Spleen (tissue), 11 donors: ENCODE measurements at regions not wholly inside any gene's neighbourhood (a gene's known extent, or its start where the extent isn't known, plus 50 kb on each side); places are given as distances from the start of the nearest gene placed in this dataset.

Experiments used
- DNase-seq: peaks from one replicate; pipeline ENCODE4 v3.0.0-alpha.2; 2020
- H3K27ac ChIP-seq, 8 donors: fragments of 200-600 bp; sonication (generic) in 7 of 8; 1 replicate in 4 of 8; 2 replicates in 4 of 8; pipeline versions ENCODE4 v1.5.0 to v1.8.0; 2016 to 2021; ENCODE audit warnings: inconsistent platforms in 4 of 8, mild to moderate bottlenecking in 4 of 8, moderate library complexity in 1 of 8
- H3K27me3 ChIP-seq, 7 donors: fragments of 200-600 bp; sonication (generic) in 6 of 7; replicated peaks in 1 of 7; 1 replicate in 4 of 7; 2 replicates in 3 of 7; pipeline versions ENCODE4 v1.5.0 to v1.8.0; 2016 to 2021; ENCODE audit warnings: inconsistent platforms in 3 of 7, mild to moderate bottlenecking in 1 of 7
- H3K36me3 ChIP-seq, 6 donors: fragments of 200-600 bp; sonication (generic) in 5 of 6; 1 replicate in 4 of 6; 2 replicates in 2 of 6; pipeline versions ENCODE4 v1.5.0 to v1.8.0; 2016 to 2021; ENCODE audit warnings: inconsistent platforms in 2 of 6
- H3K4me1 ChIP-seq, 6 donors: fragments of 200-600 bp; sonication (generic) in 5 of 6; 1 replicate in 3 of 6; 2 replicates in 3 of 6; pipeline versions ENCODE4 v1.5.0 to v1.8.0; 2016 to 2021; ENCODE audit warnings: inconsistent platforms in 3 of 6
- H3K4me3 ChIP-seq, 8 donors: fragments of 200-600 bp; sonication (generic) in 7 of 8; 1 replicate in 4 of 8; 2 replicates in 4 of 8; pipeline versions ENCODE4 v1.5.0 to v1.8.0; 2016 to 2021; ENCODE audit warnings: inconsistent platforms in 4 of 8, mild to moderate bottlenecking in 4 of 8, moderate library complexity in 2 of 8
- H3K9me3 ChIP-seq, 8 donors: fragments of 200-600 bp; sonication (generic) in 7 of 8; 1 replicate in 4 of 8; 2 replicates in 4 of 8; pipeline versions ENCODE4 v1.5.0 to v1.8.0; 2016 to 2021; ENCODE audit warnings: inconsistent platforms in 4 of 8
- CTCF ChIP-seq, 11 experiments: fragments of 200-600 bp in 7 of 11; fragments of 450-650 bp in 4 of 11; sonication (generic) in 4 of 11; IDR thresholded peaks in 8 of 11; conservative IDR thresholded peaks in 3 of 11; 1 replicate in 7 of 11; 2 replicates in 4 of 11; pipeline versions ENCODE4 v1.4.0 to v1.8.0; 2016 to 2021; ENCODE audit warnings: antibody characterized with exemption in 11 of 11, inconsistent platforms in 4 of 11, mild to moderate bottlenecking in 1 of 11
- POLR2A ChIP-seq, 3 donors: fragments of 450-650 bp; IDR thresholded peaks; one replicate each; pipeline ENCODE4 v1.5.1; 2017; ENCODE audit warnings: antibody characterized with exemption in 3 of 3, mild to moderate bottlenecking in 1 of 3
- POLR2AphosphoS5 ChIP-seq, 3 donors: sonication (generic); formaldehyde crosslinking; IDR thresholded peaks; one replicate each; pipeline ENCODE4 v1.5.1; 2017; ENCODE audit warnings: antibody characterized with exemption in 3 of 3
- WGBS, 5 donors: extraction: QIAGEN DNeasy Blood & Tissue Kit in 3 of 5; methylation state at CpG; one replicate each; pipeline versions ENCODE4 v1.1.5 to v1.1.7; 2013 to 2018; 5-methylcytosine and 5-hydroxymethylcytosine counted together
- intact Hi-C: fragments of 100-400 bp; cut with DNase I; formaldehyde crosslinking; loops from one replicate; pipeline ENCODE4 v1.15.0; 2023; ENCODE audit warnings: low total_unique reads
- donor health status: healthy with polysubstance abuse.
- donor health status: DM: no; HTN: no; CAD: no; lungs with moderate emphysema.
- donor health status: DM: no; HTN: no; CAD: no.
- donor health status: Bipolar disorder and iron deficiency.
- donor health status: healthy.
- donor health status: DM: no; HTN: no; CAD: no.
- donor health status: DM: yes; HTN: yes; CAD: no.

- Histone ChIP-seq H3K36me3 (no peaks in the 10 kb centered on the region), H3K4me1 (no peaks in the 10 kb centered on the region), H3K27me3 (no peaks in the 10 kb centered on the region), H3K4me3 (no peak overlapping the region), H3K27ac (no peak overlapping the region), H3K9me3 (no peaks in the 10 kb centered on the region)
- TF ChIP-seq POLR2A (IDR thresholded peaks at IDR 0.05) (no peak), CTCF (IDR thresholded peaks at IDR 0.05 in 8 of 11, conservative IDR thresholded peaks at IDR 0.05 in 3 of 11) (no peak), POLR2AphosphoS5 (IDR thresholded peaks at IDR 0.05) (no peak)
- WGBS, 5 donors: 93 to 99% (median 98%) methylated on average over 2 of the region's 2 CpGs
- intact Hi-C loops: no loop called here
- DNase-seq: no peak
Measured at GRCh38 chr6:145020114-145020513, 715.2 kb downstream of the EPM2A start.

GRCh38 chr6:145020543-145020942 lies 714.8 kb downstream of the EPM2A start:
- 87 to 100% (median 97%) methylated on average over 1 of the region's 1 CpG for WGBS, 5 donors
- Histone ChIP-seq H3K27me3 (no peaks in the 10 kb centered on the region), H3K27ac (no peak overlapping the region), H3K9me3 (no peaks in the 10 kb centered on the region), H3K36me3 (no peaks in the 10 kb centered on the region), H3K4me3 (no peak overlapping the region), H3K4me1 (no peaks in the 10 kb centered on the region)
- DNase-seq: no peak
- intact Hi-C loops: no loop called here
- TF ChIP-seq POLR2A (IDR thresholded peaks at IDR 0.05): no peak

- H3K9me3 ChIP-seq: no peaks in the 10 kb centered on the region
- H3K27me3 ChIP-seq: no peaks in the 10 kb centered on the region
- TF ChIP-seq POLR2AphosphoS5 (IDR thresholded peaks at IDR 0.05): no peak
- TF ChIP-seq POLR2A (IDR thresholded peaks at IDR 0.05): no peak
- no peak for TF ChIP-seq CTCF (IDR thresholded peaks at IDR 0.05 in 8 of 11, conservative IDR thresholded peaks at IDR 0.05 in 3 of 11)
- DNase-seq: no peak
- H3K27ac ChIP-seq: no peak overlapping the region
- H3K4me1 ChIP-seq: no peaks in the 10 kb centered on the region
- 68 to 80% (median 77%) methylated on average over 3 of the region's 3 CpGs for WGBS, 5 donors
- intact Hi-C loops: no loop called here
- H3K36me3 ChIP-seq: no peaks in the 10 kb centered on the region
- H3K4me3 ChIP-seq: no peak overlapping the region
Measured at GRCh38 chr6:145022199-145022796, 713.0 kb downstream of the EPM2A start.

- H3K27me3 ChIP-seq: no peaks in the 10 kb centered on the region
- no peaks in the 10 kb centered on the region for H3K9me3 ChIP-seq
- no peak for DNase-seq
- H3K4me3 ChIP-seq: no peak overlapping the region
- H3K4me1 ChIP-seq: no peaks in the 10 kb centered on the region
- WGBS, 5 donors: 81 to 91% (median 82%) methylated on average over 3 of the region's 3 CpGs
- intact Hi-C loops: no loop called here
- TF ChIP-seq POLR2A (IDR thresholded peaks at IDR 0.05): no peak
- no peak for TF ChIP-seq CTCF (IDR thresholded peaks at IDR 0.05 in 8 of 11, conservative IDR thresholded peaks at IDR 0.05 in 3 of 11)
- TF ChIP-seq POLR2AphosphoS5 (IDR thresholded peaks at IDR 0.05): no peak
- H3K27ac ChIP-seq: no peak overlapping the region
- H3K36me3 ChIP-seq: no peaks in the 10 kb centered on the region
Measured at GRCh38 chr6:145023116-145023726, 712.1 kb downstream of the EPM2A start.
